ENCODE measurements at regions not wholly inside any gene's neighbourhood (a gene's known extent, or its start where the extent isn't known, plus 50 kb on each side); places are given as distances from the start of the nearest gene placed in this dataset.

- POLR2A ChIA-PET = no interaction called here
Measured at GRCh38 chr3:177448987-177449359, 251.7 kb upstream of the TBL1XR1 start.

More at GRCh38 chr3:177448987-177449359, 251.7 kb upstream of the TBL1XR1 start:
- intact Hi-C loops (cut with micrococcal nuclease) (loop anchor here (5.0 kb wide), 1 partner anchor 37 kb away; no protein-coding TSS in a partner anchor), dilution Hi-C loops (cut with MboI; ENCODE audit: extremely low pct_ligation_motif_present, low sequenced_read_pairs) (no loop called here)
- H3K79me2 ChIP-seq (ENCODE audit: control insufficient read depth, insufficient read depth, low read length) = no peaks in the 10 kb centered on the region
- H3K4me3 ChIP-seq (replicated peaks in 1 of 3; ENCODE audit: insufficient read depth in 1 of 3, low read depth in 1 of 3, low read length in 3 of 3) = no peak overlapping the region
- no TSS peak for BruUV-seq (replicated peaks)
- DNase-seq (ENCODE audit: low read depth, low spot score) (no peak), FAIRE-seq (no peak)
- no peaks in the 10 kb centered on the region for H3K9me3 ChIP-seq (replicated peaks; ENCODE audit: control insufficient read depth, insufficient read depth, low read length)
- no peak overlapping the region for H3K27ac ChIP-seq (ENCODE audit: insufficient read depth, low read depth, low read length)
- no peaks in the 10 kb centered on the region for H3K27me3 ChIP-seq (ENCODE audit: control insufficient read depth in 2 of 2, insufficient read depth in 2 of 2, low read length in 2 of 2)
- no peak overlapping the region for H3K9ac ChIP-seq (replicated peaks; ENCODE audit: extremely low read depth, insufficient read depth, low read length)
- H3K4me1 ChIP-seq (ENCODE audit: control insufficient read depth, extremely low read depth, insufficient read depth, low read length) = peaks cover 23% of the 10 kb centered on the region
- H3K9me1 ChIP-seq (replicated peaks; ENCODE audit: control insufficient read depth, extremely low read depth, insufficient read depth, low read length) = no peaks in the 10 kb centered on the region
- TF ChIP-seq MYC (IDR thresholded peaks at IDR 0.05; ENCODE audit: low read depth, low read length) (no peak), MAX (IDR thresholded peaks at IDR 0.05; ENCODE audit: insufficient read depth, insufficient read length) (no peak), GATA2 (IDR thresholded peaks at IDR 0.05; ENCODE audit: insufficient read depth, insufficient read length, low read depth, low read length) (no peak), POLR2AphosphoS5 (IDR thresholded peaks at IDR 0.05; ENCODE audit: insufficient read depth, low read depth, low read length) (no peak), POLR2A (IDR thresholded peaks at IDR 0.05; ENCODE audit: low read depth, low read length) (no peak), FOS (IDR thresholded peaks at IDR 0.05; ENCODE audit: borderline replicate concordance, insufficient read depth, low read length) (no peak), JUN (IDR thresholded peaks at IDR 0.05; ENCODE audit: borderline replicate concordance, insufficient read depth, insufficient read length, low read depth) (no peak), CTCF (IDR thresholded peaks at IDR 0.05; ENCODE audit: extremely low read depth in 1 of 2, insufficient read depth in 1 of 2, low read depth in 1 of 2, low read length in 2 of 2) (no peak), EZH2 (IDR thresholded peaks at IDR 0.05; ENCODE audit: borderline replicate concordance, low read depth, low read length, severe bottlenecking) (no peak)
- no peak overlapping the region for H3K4me2 ChIP-seq (ENCODE audit: insufficient read depth, low read length)
- H3K36me3 ChIP-seq (ENCODE audit: control insufficient read depth in 2 of 2, extremely low read depth in 1 of 2, insufficient read depth in 2 of 2, low read length in 2 of 2) = no peaks in the 10 kb centered on the region
- H2AFZ ChIP-seq (ENCODE audit: low read depth, low read length) = no peak overlapping the region
- CTCF ChIA-PET = interaction anchor here (0.9 to 1.3 kb wide), 2 partner anchors 12 to 14 kb away, joined by 3 read pairs; no protein-coding TSS in a partner anchor
- no peaks in the 10 kb centered on the region for H4K20me1 ChIP-seq (replicated peaks; ENCODE audit: control insufficient read depth, extremely low read depth, insufficient read depth, low read length)
